ENCODE measurements at regions not wholly inside any gene's neighbourhood (a gene's known extent, or its start where the extent isn't known, plus 50 kb on each side); places are given as distances from the start of the nearest gene placed in this dataset.

GRCh38 chr1:80403471-80403893 lies 1397.0 kb upstream of the ADGRL4 start:
- H3K27ac ChIP-seq (ENCODE audit: low read depth in 1 of 2, low read length in 2 of 2), result no peak overlapping the region
- H3K27me3 ChIP-seq (ENCODE audit: control insufficient read depth in 2 of 2, insufficient read depth in 2 of 2, low read length in 2 of 2), result no peaks in the 10 kb centered on the region
- Mint-ChIP-seq H3K27ac (no peak overlapping the region), H3K4me3 (no peak overlapping the region), H3K4me1 (no peaks in the 10 kb centered on the region), H3K9me3 (peaks cover 8 to 18% (median 13%) of the 10 kb centered on the region in 7 donors), H3K27me3 (ENCODE audit: low read depth in 3 of 3) (peaks cover 0 to 1% (median 1%) of the 10 kb centered on the region in 3 donors), H3K36me3 (no peaks in the 10 kb centered on the region)
- no peak overlapping the region for H3K4me3 ChIP-seq (replicated peaks in 1 of 3; ENCODE audit: low read depth in 2 of 3, low read length in 3 of 3)
- H3K9ac ChIP-seq (ENCODE audit: insufficient read depth, low read length, poor library complexity, severe bottlenecking), result no peak overlapping the region
- no peak for DNase-seq
- no peaks in the 10 kb centered on the region for H4K20me1 ChIP-seq (ENCODE audit: insufficient read depth, low read length)
- no peaks in the 10 kb centered on the region for H3K4me1 ChIP-seq (ENCODE audit: control insufficient read depth in 1 of 2, insufficient read depth in 2 of 2, low read length in 2 of 2)
- intact Hi-C loops (cut with micrococcal nuclease), result no loop called here
- no peaks in the 10 kb centered on the region for H3K79me2 ChIP-seq (ENCODE audit: insufficient read depth, low read length)
- H3K4me2 ChIP-seq (replicated peaks; ENCODE audit: extremely low read depth, low read length, poor library complexity, severe bottlenecking), result no peak overlapping the region
- H3K9me3 ChIP-seq (replicated peaks in 1 of 2; ENCODE audit: control insufficient read depth in 1 of 2, insufficient read depth in 1 of 2, low read length in 2 of 2), result peaks cover 4 to 9% of the 10 kb centered on the region in 2 donors
- no peak for TF ChIP-seq CTCF (IDR thresholded peaks at IDR 0.05)
- H3K36me3 ChIP-seq (replicated peaks in 1 of 2; ENCODE audit: control insufficient read depth in 1 of 2, insufficient read depth in 2 of 2, low read length in 2 of 2), result no peaks in the 10 kb centered on the region
- H2AFZ ChIP-seq (ENCODE audit: insufficient read depth, low read depth, low read length, poor library complexity, severe bottlenecking), result no peak overlapping the region
- WGBS (ENCODE audit: insufficient coverage), result 80% methylated on average over 1 of the region's 4 CpGs

GRCh38 chr1:80402625-80403024 lies 1396.1 kb upstream of the ADGRL4 start:
- Histone ChIP-seq H2AFZ (ENCODE audit: insufficient read depth, low read depth, low read length, poor library complexity, severe bottlenecking) (no peak overlapping the region), H3K4me2 (replicated peaks; ENCODE audit: extremely low read depth, low read length, poor library complexity, severe bottlenecking) (no peak overlapping the region), H3K79me2 (ENCODE audit: insufficient read depth, low read length) (no peaks in the 10 kb centered on the region), H3K9me3 (replicated peaks in 1 of 2; ENCODE audit: control insufficient read depth in 1 of 2, insufficient read depth in 1 of 2, low read length in 2 of 2) (peaks cover 4 to 9% of the 10 kb centered on the region in 2 donors), H3K4me3 (replicated peaks in 1 of 3; ENCODE audit: low read depth in 2 of 3, low read length in 3 of 3) (no peak overlapping the region), H3K27ac (ENCODE audit: low read depth in 1 of 2, low read length in 2 of 2) (no peak overlapping the region), H3K9ac (ENCODE audit: insufficient read depth, low read length, poor library complexity, severe bottlenecking) (no peak overlapping the region), H3K27me3 (ENCODE audit: control insufficient read depth in 2 of 2, insufficient read depth in 2 of 2, low read length in 2 of 2) (no peaks in the 10 kb centered on the region), H3K4me1 (ENCODE audit: control insufficient read depth in 1 of 2, insufficient read depth in 2 of 2, low read length in 2 of 2) (no peaks in the 10 kb centered on the region), H4K20me1 (ENCODE audit: insufficient read depth, low read length) (no peaks in the 10 kb centered on the region), H3K36me3 (replicated peaks in 1 of 2; ENCODE audit: control insufficient read depth in 1 of 2, insufficient read depth in 2 of 2, low read length in 2 of 2) (no peaks in the 10 kb centered on the region)
- H3K9me3 Mint-ChIP-seq, result peaks cover 8 to 19% (median 13%) of the 10 kb centered on the region in 7 donors
- WGBS (ENCODE audit: insufficient coverage), result no CpG with 5 or more reads among the region's 3 CpGs
- no peak for DNase-seq
- H3K27ac Mint-ChIP-seq, result no peak overlapping the region
- intact Hi-C loops (cut with micrococcal nuclease), result no loop called here
- H3K4me3 Mint-ChIP-seq, result no peak overlapping the region
- no peak for TF ChIP-seq CTCF (IDR thresholded peaks at IDR 0.05)
- H3K4me1 Mint-ChIP-seq, result no peaks in the 10 kb centered on the region
- H3K36me3 Mint-ChIP-seq, result no peaks in the 10 kb centered on the region
- peaks cover 0 to 1% (median 1%) of the 10 kb centered on the region in 3 donors for H3K27me3 Mint-ChIP-seq (ENCODE audit: low read depth in 3 of 3)
